H1 (cell line): ENCODE measurements at regions not wholly inside any gene's neighbourhood (a gene's known extent, or its start where the extent isn't known, plus 50 kb on each side); places are given as distances from the start of the nearest gene placed in this dataset.

Source experiments
- ASH2L ChIP-seq: fragments of 200-600, 300-600 bp; sonication (generic); IDR thresholded peaks from one replicate; pipeline ENCODE4 v1.7.1; 2017; ENCODE audit warnings: low read length
- CREB1 ChIP-seq: IDR thresholded peaks from 2 replicates; pipeline ENCODE4 v1.6.1; 2012; ENCODE audit warnings: inconsistent platforms
- JUND ChIP-seq: IDR thresholded peaks from 2 replicates; pipeline ENCODE4 v1.6.1; 2011; ENCODE audit warnings: mild to moderate bottlenecking, improper control_type of control experiment, low read length
- POLR2A ChIP-seq, 2 experiments: IDR thresholded peaks; 1 replicate in 1 of 2; 2 replicates in 1 of 2; pipeline ENCODE4 v1.6.1; 2011; ENCODE audit warnings: low read depth in 2 of 2, low read length in 2 of 2, mild to moderate bottlenecking in 2 of 2; ENCODE audit errors: control extremely low read depth in 1 of 2
- RAD21 ChIP-seq, 2 experiments: IDR thresholded peaks in 1 of 2; conservative IDR thresholded peaks in 1 of 2; 2 replicates each; pipeline ENCODE4 v1.6.1; 2011; ENCODE audit warnings: low read depth in 2 of 2, low read length in 2 of 2, improper control_type of control experiment in 1 of 2, inconsistent platforms in 1 of 2, mild to moderate bottlenecking in 1 of 2, moderate library complexity in 1 of 2
- TAF7 ChIP-seq: optimal IDR thresholded peaks from 2 replicates; pipeline ENCODE3; 2011; ENCODE audit warnings: low read depth, mild to moderate bottlenecking, inconsistent platforms, low read length, moderate library complexity, borderline replicate concordance
- TF ChIP-seq, protein P1 (sequence below), 3 experiments: IDR thresholded peaks; 1 replicate in 2 of 3; 2 replicates in 1 of 3; pipeline versions ENCODE4 v1.5.1 to v1.6.1; 2011; ENCODE audit warnings: low read length in 3 of 3, mild to moderate bottlenecking in 3 of 3, inconsistent platforms in 2 of 3, low read depth in 1 of 3, moderate library complexity in 1 of 3; ENCODE audit not compliant: insufficient read depth in 1 of 3; ENCODE audit errors: control extremely low read depth in 1 of 3
- TF ChIP-seq, protein P2 (sequence below): IDR thresholded peaks from 2 replicates; pipeline ENCODE4 v1.6.1; 2011; ENCODE audit warnings: low read length, improper control_type of control experiment

DNA sequence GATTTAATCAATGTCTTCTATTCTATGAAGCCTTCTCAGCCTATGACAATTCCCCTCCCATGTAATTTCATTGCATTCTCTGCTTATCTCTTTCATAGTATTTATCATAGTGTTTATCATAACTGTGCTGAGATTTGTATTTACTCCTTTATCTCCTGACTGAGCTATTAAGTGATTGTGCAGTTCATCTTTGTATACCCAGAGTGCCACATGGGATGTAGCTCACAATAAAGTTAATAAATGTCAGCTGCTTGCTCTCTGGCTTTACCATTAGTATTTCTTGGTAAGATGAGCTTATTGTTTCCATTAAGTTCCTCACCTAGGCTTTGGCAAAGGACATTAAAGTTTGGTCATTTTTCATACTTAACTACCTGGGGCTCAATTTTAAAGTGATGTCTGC is 275.1 kb upstream of the MPDZ start:
- TF ChIP-seq JUND (no peak), TAF7 (no peak), RAD21 (IDR thresholded peaks at IDR 0.05 in 1 of 2, conservative IDR thresholded peaks at IDR 0.05 in 1 of 2; ENCODE audit: low read depth in 2 of 2, low read length in 2 of 2) (no peak), ASH2L (no peak), POLR2A (IDR thresholded peaks at IDR 0.05; ENCODE audit: control extremely low read depth in 1 of 2, low read depth in 2 of 2, low read length in 2 of 2) (no peak), CREB1 (no peak)
- TF ChIP-seq, protein P1, sequence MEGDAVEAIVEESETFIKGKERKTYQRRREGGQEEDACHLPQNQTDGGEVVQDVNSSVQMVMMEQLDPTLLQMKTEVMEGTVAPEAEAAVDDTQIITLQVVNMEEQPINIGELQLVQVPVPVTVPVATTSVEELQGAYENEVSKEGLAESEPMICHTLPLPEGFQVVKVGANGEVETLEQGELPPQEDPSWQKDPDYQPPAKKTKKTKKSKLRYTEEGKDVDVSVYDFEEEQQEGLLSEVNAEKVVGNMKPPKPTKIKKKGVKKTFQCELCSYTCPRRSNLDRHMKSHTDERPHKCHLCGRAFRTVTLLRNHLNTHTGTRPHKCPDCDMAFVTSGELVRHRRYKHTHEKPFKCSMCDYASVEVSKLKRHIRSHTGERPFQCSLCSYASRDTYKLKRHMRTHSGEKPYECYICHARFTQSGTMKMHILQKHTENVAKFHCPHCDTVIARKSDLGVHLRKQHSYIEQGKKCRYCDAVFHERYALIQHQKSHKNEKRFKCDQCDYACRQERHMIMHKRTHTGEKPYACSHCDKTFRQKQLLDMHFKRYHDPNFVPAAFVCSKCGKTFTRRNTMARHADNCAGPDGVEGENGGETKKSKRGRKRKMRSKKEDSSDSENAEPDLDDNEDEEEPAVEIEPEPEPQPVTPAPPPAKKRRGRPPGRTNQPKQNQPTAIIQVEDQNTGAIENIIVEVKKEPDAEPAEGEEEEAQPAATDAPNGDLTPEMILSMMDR (IDR thresholded peaks at IDR 0.05; ENCODE audit: control extremely low read depth in 1 of 3, insufficient read depth in 1 of 3, low read depth in 1 of 3, low read length in 3 of 3): no peak
- TF ChIP-seq, protein P2, sequence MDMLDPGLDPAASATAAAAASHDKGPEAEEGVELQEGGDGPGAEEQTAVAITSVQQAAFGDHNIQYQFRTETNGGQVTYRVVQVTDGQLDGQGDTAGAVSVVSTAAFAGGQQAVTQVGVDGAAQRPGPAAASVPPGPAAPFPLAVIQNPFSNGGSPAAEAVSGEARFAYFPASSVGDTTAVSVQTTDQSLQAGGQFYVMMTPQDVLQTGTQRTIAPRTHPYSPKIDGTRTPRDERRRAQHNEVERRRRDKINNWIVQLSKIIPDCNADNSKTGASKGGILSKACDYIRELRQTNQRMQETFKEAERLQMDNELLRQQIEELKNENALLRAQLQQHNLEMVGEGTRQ: no peak
